ENCODE measurements at regions not wholly inside any gene's neighbourhood (a gene's known extent, or its start where the extent isn't known, plus 50 kb on each side); places are given as distances from the start of the nearest gene placed in this dataset.

- Mint-ChIP-seq H3K36me3 (no peaks in the 10 kb centered on the region), H3K9me3 (peaks cover 3 to 8% of the 10 kb centered on the region in 2 donors), H3K27me3 (no peaks in the 10 kb centered on the region), H3K4me3 (no peak overlapping the region), H3K27ac (no peak overlapping the region), H3K4me1 (no peaks in the 10 kb centered on the region)
- no peak for ATAC-seq (replicated peaks)
- no peak for DNase-seq
Measured at GRCh38 chr5:30991462-30991861, 202.0 kb upstream of the CDH6 start.

- H3K4me1 Mint-ChIP-seq: no peaks in the 10 kb centered on the region
- H3K27me3 Mint-ChIP-seq: no peaks in the 10 kb centered on the region
- ATAC-seq (replicated peaks) (no peak), DNase-seq (no peak)
- H3K36me3 Mint-ChIP-seq: no peaks in the 10 kb centered on the region
- H3K4me3 Mint-ChIP-seq: no peak overlapping the region
- H3K9me3 Mint-ChIP-seq: peaks cover 7 to 10% of the 10 kb centered on the region in 2 donors
- H3K27ac Mint-ChIP-seq: no peak overlapping the region
Measured at GRCh38 chr5:30981576-30981975, 211.9 kb upstream of the CDH6 start.

GRCh38 chr5:30968971-30969370 lies 224.5 kb upstream of the CDH6 start:
- H3K27ac Mint-ChIP-seq: no peak overlapping the region
- no peak overlapping the region for H3K4me3 Mint-ChIP-seq
- peaks cover 0 to 3% of the 10 kb centered on the region in 2 donors for H3K9me3 Mint-ChIP-seq
- no peaks in the 10 kb centered on the region for H3K36me3 Mint-ChIP-seq
- no peak for ATAC-seq (replicated peaks)
- no peak for DNase-seq
- H3K27me3 Mint-ChIP-seq: no peaks in the 10 kb centered on the region
- no peaks in the 10 kb centered on the region for H3K4me1 Mint-ChIP-seq

GRCh38 chr5:30960036-30960435 lies 233.4 kb upstream of the CDH6 start:
- Mint-ChIP-seq H3K4me3 (no peak overlapping the region), H3K36me3 (no peaks in the 10 kb centered on the region), H3K27me3 (no peaks in the 10 kb centered on the region), H3K9me3 (peaks cover under 1 to 5% of the 10 kb centered on the region in 2 donors), H3K27ac (no peak overlapping the region), H3K4me1 (no peaks in the 10 kb centered on the region)
- ATAC-seq (replicated peaks) (no peak), DNase-seq (no peak)

GRCh38 chr5:30959238-30959637 lies 234.2 kb upstream of the CDH6 start:
- DNase-seq: no peak
- Mint-ChIP-seq H3K4me1 (no peaks in the 10 kb centered on the region), H3K36me3 (no peaks in the 10 kb centered on the region), H3K27ac (no peak overlapping the region), H3K27me3 (no peaks in the 10 kb centered on the region), H3K4me3 (no peak overlapping the region), H3K9me3 (peaks cover 2 to 7% of the 10 kb centered on the region in 2 donors)
- ATAC-seq (replicated peaks): no peak

GRCh38 chr5:30957591-30957990 lies 235.9 kb upstream of the CDH6 start:
- Mint-ChIP-seq H3K27ac (no peak overlapping the region), H3K4me3 (no peak overlapping the region), H3K27me3 (no peaks in the 10 kb centered on the region), H3K9me3 (peaks cover 4 to 7% of the 10 kb centered on the region in 2 donors), H3K4me1 (no peaks in the 10 kb centered on the region), H3K36me3 (no peaks in the 10 kb centered on the region)
- ATAC-seq (replicated peaks) (no peak), DNase-seq (no peak)

GRCh38 chr5:30956251-30956650 lies 237.2 kb upstream of the CDH6 start:
- ATAC-seq (replicated peaks): no peak
- Mint-ChIP-seq H3K4me1 (no peaks in the 10 kb centered on the region), H3K9me3 (peaks cover 4 to 7% of the 10 kb centered on the region in 2 donors), H3K36me3 (no peaks in the 10 kb centered on the region), H3K27me3 (no peaks in the 10 kb centered on the region), H3K4me3 (no peak overlapping the region), H3K27ac (no peak overlapping the region)
- DNase-seq: no peak

GRCh38 chr5:30937070-30937469 lies 256.4 kb upstream of the CDH6 start:
- Mint-ChIP-seq H3K27me3 (no peaks in the 10 kb centered on the region), H3K27ac (no peak overlapping the region), H3K9me3 (no peaks in the 10 kb centered on the region), H3K36me3 (no peaks in the 10 kb centered on the region), H3K4me1 (no peaks in the 10 kb centered on the region), H3K4me3 (no peak overlapping the region)
- DNase-seq (no peak), ATAC-seq (replicated peaks) (no peak)

- no peak for ATAC-seq (replicated peaks)
- H3K4me1 Mint-ChIP-seq: no peaks in the 10 kb centered on the region
- H3K27ac Mint-ChIP-seq: no peak overlapping the region
- no peak for DNase-seq
- H3K27me3 Mint-ChIP-seq: no peaks in the 10 kb centered on the region
- peaks cover 0 to 3% of the 10 kb centered on the region in 2 donors for H3K9me3 Mint-ChIP-seq
- H3K36me3 Mint-ChIP-seq: no peaks in the 10 kb centered on the region
- H3K4me3 Mint-ChIP-seq: no peak overlapping the region
Measured at GRCh38 chr5:30933599-30933998, 259.9 kb upstream of the CDH6 start.

- DNase-seq (no peak), ATAC-seq (replicated peaks) (no peak)
- H3K4me3 Mint-ChIP-seq: no peak overlapping the region
- no peaks in the 10 kb centered on the region for H3K27me3 Mint-ChIP-seq
- peaks cover 0 to 3% of the 10 kb centered on the region in 2 donors for H3K9me3 Mint-ChIP-seq
- H3K4me1 Mint-ChIP-seq: no peaks in the 10 kb centered on the region
- H3K36me3 Mint-ChIP-seq: no peaks in the 10 kb centered on the region
- H3K27ac Mint-ChIP-seq: no peak overlapping the region
Measured at GRCh38 chr5:30932273-30933017, 261.0 kb upstream of the CDH6 start.

GRCh38 chr5:30930736-30931135 lies 262.8 kb upstream of the CDH6 start:
- Mint-ChIP-seq H3K36me3 (no peaks in the 10 kb centered on the region), H3K27me3 (no peaks in the 10 kb centered on the region), H3K27ac (no peak overlapping the region), H3K9me3 (peaks cover 0 to 5% of the 10 kb centered on the region in 2 donors), H3K4me1 (no peaks in the 10 kb centered on the region), H3K4me3 (no peak overlapping the region)
- DNase-seq (no peak), ATAC-seq (replicated peaks) (no peak)

- Mint-ChIP-seq H3K9me3 (peaks cover 0 to 6% of the 10 kb centered on the region in 2 donors), H3K4me1 (no peaks in the 10 kb centered on the region), H3K4me3 (no peak overlapping the region), H3K27ac (no peak overlapping the region), H3K27me3 (no peaks in the 10 kb centered on the region), H3K36me3 (no peaks in the 10 kb centered on the region)
- DNase-seq (no peak), ATAC-seq (replicated peaks) (no peak)
Measured at GRCh38 chr5:30928956-30929355, 264.5 kb upstream of the CDH6 start.

- Mint-ChIP-seq H3K4me3 (no peak overlapping the region), H3K27ac (no peak overlapping the region), H3K27me3 (no peaks in the 10 kb centered on the region), H3K9me3 (peaks cover 0 to 9% of the 10 kb centered on the region in 2 donors), H3K4me1 (no peaks in the 10 kb centered on the region), H3K36me3 (no peaks in the 10 kb centered on the region)
- no peak for ATAC-seq (replicated peaks)
- no peak for DNase-seq
Measured at GRCh38 chr5:30926218-30926617, 267.3 kb upstream of the CDH6 start.

GRCh38 chr5:30921388-30921787 lies 272.1 kb upstream of the CDH6 start:
- Mint-ChIP-seq H3K4me1 (no peaks in the 10 kb centered on the region), H3K36me3 (no peaks in the 10 kb centered on the region), H3K9me3 (peaks cover 4 to 6% of the 10 kb centered on the region in 2 donors), H3K4me3 (no peak overlapping the region), H3K27me3 (no peaks in the 10 kb centered on the region), H3K27ac (no peak overlapping the region)
- no peak for ATAC-seq (replicated peaks)
- no peak for DNase-seq

- no peaks in the 10 kb centered on the region for H3K4me1 Mint-ChIP-seq
- H3K36me3 Mint-ChIP-seq: no peaks in the 10 kb centered on the region
- H3K27me3 Mint-ChIP-seq: no peaks in the 10 kb centered on the region
- DNase-seq: no peak
- no peak for ATAC-seq (replicated peaks)
- no peak overlapping the region for H3K4me3 Mint-ChIP-seq
- peaks cover 4% of the 10 kb centered on the region in 2 donors for H3K9me3 Mint-ChIP-seq
- no peak overlapping the region for H3K27ac Mint-ChIP-seq
Measured at GRCh38 chr5:30918171-30918570, 275.3 kb upstream of the CDH6 start.
